ENCODE measurements at regions not wholly inside any gene's neighbourhood (a gene's known extent, or its start where the extent isn't known, plus 50 kb on each side); places are given as distances from the start of the nearest gene placed in this dataset.

GRCh38 chr16:64287655-64288528 lies 834.0 kb downstream of the CDH11 start:
- Mint-ChIP-seq H3K27ac (no peak overlapping the region), H3K9me3 (peaks cover 5% of the 10 kb centered on the region), H3K27me3 (ENCODE audit: low read depth) (no peaks in the 10 kb centered on the region), H3K4me3 (no peak overlapping the region), H3K36me3 (no peaks in the 10 kb centered on the region), H3K4me1 (no peaks in the 10 kb centered on the region)
- no peak for TF ChIP-seq CTCF (IDR thresholded peaks at IDR 0.05; ENCODE audit: unreplicated experiment)
- no peak for DNase-seq (ENCODE audit: low spot score in 2 of 2, unreplicated experiment in 2 of 2)

- Mint-ChIP-seq H3K9me3 (peaks cover 5% of the 10 kb centered on the region), H3K27me3 (ENCODE audit: low read depth) (no peaks in the 10 kb centered on the region), H3K4me1 (no peaks in the 10 kb centered on the region), H3K36me3 (no peaks in the 10 kb centered on the region), H3K27ac (no peak overlapping the region), H3K4me3 (no peak overlapping the region)
- DNase-seq (ENCODE audit: low spot score in 2 of 2, unreplicated experiment in 2 of 2): no peak
- TF ChIP-seq CTCF (IDR thresholded peaks at IDR 0.05; ENCODE audit: unreplicated experiment): no peak
Observed at GRCh38 chr16:64282181-64282580, 839.7 kb downstream of the CDH11 start.

- no peak overlapping the region for H3K27ac Mint-ChIP-seq
- H3K27me3 Mint-ChIP-seq (ENCODE audit: low read depth): no peaks in the 10 kb centered on the region
- H3K4me1 Mint-ChIP-seq: no peaks in the 10 kb centered on the region
- H3K9me3 Mint-ChIP-seq: peaks cover 5% of the 10 kb centered on the region
- DNase-seq (ENCODE audit: low spot score in 2 of 2, unreplicated experiment in 2 of 2): no peak
- TF ChIP-seq CTCF (IDR thresholded peaks at IDR 0.05; ENCODE audit: unreplicated experiment): no peak
- no peak overlapping the region for H3K4me3 Mint-ChIP-seq
- H3K36me3 Mint-ChIP-seq: no peaks in the 10 kb centered on the region
Observed at GRCh38 chr16:64280317-64280716, 841.5 kb downstream of the CDH11 start.

GRCh38 chr16:64278196-64278595 lies 843.7 kb downstream of the CDH11 start:
- no peak for DNase-seq (ENCODE audit: low spot score in 2 of 2, unreplicated experiment in 2 of 2)
- H3K9me3 Mint-ChIP-seq: no peaks in the 10 kb centered on the region
- H3K4me1 Mint-ChIP-seq: no peaks in the 10 kb centered on the region
- no peaks in the 10 kb centered on the region for H3K27me3 Mint-ChIP-seq (ENCODE audit: low read depth)
- H3K4me3 Mint-ChIP-seq: no peak overlapping the region
- no peak for TF ChIP-seq CTCF (IDR thresholded peaks at IDR 0.05; ENCODE audit: unreplicated experiment)
- H3K27ac Mint-ChIP-seq: no peak overlapping the region
- no peaks in the 10 kb centered on the region for H3K36me3 Mint-ChIP-seq

- no peaks in the 10 kb centered on the region for H3K4me1 Mint-ChIP-seq
- no peak overlapping the region for H3K4me3 Mint-ChIP-seq
- H3K36me3 Mint-ChIP-seq: no peaks in the 10 kb centered on the region
- no peak for DNase-seq (ENCODE audit: low spot score in 2 of 2, unreplicated experiment in 2 of 2)
- no peak for TF ChIP-seq CTCF (IDR thresholded peaks at IDR 0.05; ENCODE audit: unreplicated experiment)
- H3K9me3 Mint-ChIP-seq: no peaks in the 10 kb centered on the region
- no peak overlapping the region for H3K27ac Mint-ChIP-seq
- no peaks in the 10 kb centered on the region for H3K27me3 Mint-ChIP-seq (ENCODE audit: low read depth)
Observed at GRCh38 chr16:64276646-64277045, 845.2 kb downstream of the CDH11 start.

All from mesothelial cell of epicardium (in vitro differentiated cells).